Colon (tissue), 2 donors: ENCODE measurements at regions not wholly inside any gene's neighbourhood (a gene's known extent, or its start where the extent isn't known, plus 50 kb on each side); places are given as distances from the start of the nearest gene placed in this dataset.
"Not testable (repeated sequence)": the region's sequence is repeated elsewhere in the genome, so short reads cannot be mapped to it uniquely, and the experiment has no call there.

Experiments used
- FAIRE-seq: peaks from 2 replicates; lab custom pipeline; 2012; peaks lifted over from hg19 to GRCh38; lab: Jason Lieb, UNC
- donor health status: control.
- donor health status: control.

DNA sequence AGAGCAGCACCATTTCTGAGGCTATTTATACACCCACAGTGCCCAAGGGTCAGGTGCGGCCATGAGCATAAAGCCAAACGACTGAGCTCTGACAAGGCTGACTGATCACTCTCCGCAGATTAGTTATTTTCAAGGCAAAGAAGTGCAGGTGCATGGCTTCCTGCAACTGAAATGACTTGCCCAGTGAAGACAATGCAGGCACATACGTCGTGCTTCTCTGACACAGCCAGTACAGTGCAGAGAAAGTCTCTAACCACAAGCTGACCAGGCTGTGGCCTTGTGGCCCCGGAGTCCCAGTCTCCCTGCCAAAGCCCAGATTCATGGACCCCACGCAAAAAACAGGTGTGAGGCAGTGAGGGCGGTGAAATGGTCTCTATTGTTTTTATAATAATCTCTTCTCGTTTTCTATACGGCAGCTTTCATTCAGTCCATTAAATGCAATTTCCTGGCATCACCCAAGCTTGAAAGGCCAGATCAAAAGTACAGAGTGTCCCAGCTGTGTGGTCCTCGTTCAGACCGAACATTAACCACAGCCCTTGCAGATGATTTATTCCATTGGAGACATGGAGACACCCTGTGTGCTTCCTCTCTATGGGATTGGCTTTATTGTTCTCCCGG, 447.0 kb upstream of the ID2 start:
- FAIRE-seq = no peak

GRCh38 chr2:8235419-8235818, 446.4 kb upstream of the ID2 start:
- FAIRE-seq = no peak

- no peak for FAIRE-seq
Measured at GRCh38 chr2:8236391-8236790, 445.5 kb upstream of the ID2 start.

DNA sequence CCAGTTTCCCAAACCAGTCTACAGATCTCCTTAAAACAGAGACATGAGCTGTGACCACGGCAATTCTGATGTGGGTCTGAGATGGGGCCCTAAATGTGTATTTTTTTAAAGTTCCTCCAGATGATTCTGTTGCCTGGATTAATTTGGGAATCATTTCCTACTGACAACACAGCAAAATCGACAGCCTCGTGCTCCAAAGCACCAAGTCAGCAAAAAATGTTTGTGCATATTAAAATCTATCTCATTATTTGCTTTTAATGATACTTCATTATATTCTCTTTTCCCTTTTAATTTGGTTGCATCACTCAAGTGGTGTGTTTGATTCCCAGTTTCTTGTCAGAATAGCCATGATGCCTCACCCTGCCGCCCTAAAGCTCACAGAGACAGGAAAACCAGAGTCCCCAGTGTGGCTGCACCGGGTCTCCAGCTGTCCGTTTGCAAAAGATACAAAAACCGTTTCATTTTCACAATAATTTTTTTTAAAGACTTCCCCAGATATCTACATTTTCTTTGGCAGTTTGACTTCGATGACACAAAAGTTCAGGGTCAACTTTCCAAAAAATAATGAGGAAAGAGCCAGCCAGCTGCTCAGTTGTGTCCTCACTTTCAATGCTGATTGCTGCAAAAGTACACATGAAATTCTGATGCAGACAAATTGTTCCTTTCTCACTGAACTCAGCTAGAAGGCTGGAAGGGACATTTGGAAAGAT, 443.2 kb upstream of the ID2 start:
- no peak for FAIRE-seq

GRCh38 chr2:8239531-8240088, 442.2 kb upstream of the ID2 start:
- no peak for FAIRE-seq

DNA sequence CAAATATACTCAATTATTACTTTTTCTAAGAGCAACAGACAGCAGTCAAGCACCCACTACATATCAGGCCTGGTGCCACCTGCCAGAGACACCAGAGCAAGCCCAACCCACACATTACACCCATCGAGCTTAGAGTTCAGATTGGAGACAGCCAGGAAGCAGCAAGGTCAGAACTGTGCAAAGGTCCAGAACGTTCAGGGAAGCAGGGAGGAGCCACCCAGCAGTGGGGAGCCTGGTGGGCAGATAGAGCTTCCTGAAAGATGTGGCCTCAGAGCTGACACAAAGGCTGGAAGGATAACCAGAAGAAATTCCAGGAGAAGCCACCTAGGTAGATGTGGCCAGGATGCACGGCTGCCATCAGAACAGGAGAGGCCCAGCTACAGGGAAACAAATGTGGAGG, 440.5 kb upstream of the ID2 start:
- no peak for FAIRE-seq

DNA sequence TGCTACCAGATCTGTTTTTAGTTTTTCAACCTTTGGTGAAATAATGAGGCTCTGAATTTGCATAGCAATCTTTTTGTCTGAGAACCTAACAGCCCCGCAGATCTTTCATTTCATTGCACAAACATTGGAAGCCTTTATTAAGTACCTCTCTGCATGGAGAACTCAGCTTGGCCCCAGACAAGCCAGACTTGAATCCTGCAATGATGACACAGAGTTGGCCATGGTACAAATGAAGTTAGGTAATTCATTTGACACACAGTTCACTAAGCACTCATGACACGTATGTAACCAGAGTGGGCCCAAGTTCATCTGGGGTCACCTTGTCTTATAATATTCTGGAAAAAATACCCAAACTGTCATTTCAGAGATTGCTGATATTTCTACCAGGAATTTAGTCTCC, 439.1 kb upstream of the ID2 start:
- no peak for FAIRE-seq

GRCh38 chr2:8243748-8244400, 438.0 kb upstream of the ID2 start:
- FAIRE-seq = no peak

GRCh38 chr2:8244639-8245038, 437.2 kb upstream of the ID2 start:
- FAIRE-seq = no peak

- no peak for FAIRE-seq
Measured at GRCh38 chr2:8246137-8246536, 435.7 kb upstream of the ID2 start.

DNA sequence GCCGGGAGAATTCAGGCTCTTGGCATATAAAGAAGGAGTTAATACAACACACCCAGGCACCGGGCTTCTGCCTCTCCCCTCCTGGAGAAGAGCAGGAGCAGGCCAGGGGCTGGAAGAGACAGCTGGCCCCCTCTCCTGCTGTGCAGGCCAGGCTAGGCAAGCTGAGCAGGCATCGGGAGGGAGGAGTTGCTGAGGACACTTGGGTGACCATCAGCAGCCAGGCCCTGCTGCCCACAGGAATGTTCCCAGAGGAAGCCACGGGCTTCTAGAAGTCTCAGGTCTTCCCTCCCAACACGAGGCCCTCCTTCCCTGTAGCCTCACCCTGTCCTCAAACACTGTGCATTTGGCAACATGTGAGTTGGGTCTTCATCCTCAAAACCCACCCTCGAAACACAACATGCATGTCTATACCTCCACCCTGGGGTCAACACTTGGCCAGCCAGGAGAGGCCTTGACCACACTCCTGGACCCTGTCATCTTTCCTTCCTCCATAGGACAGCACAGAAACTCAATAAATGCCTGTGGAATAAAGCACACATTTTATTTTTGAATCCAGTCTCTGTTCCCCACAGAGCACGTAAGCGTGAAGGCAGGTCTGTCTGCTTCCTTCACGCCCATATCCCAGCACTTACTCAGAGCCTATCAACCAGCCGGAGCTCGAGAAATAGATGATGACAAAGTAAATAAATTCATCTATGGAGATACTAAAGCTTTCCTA, 433.8 kb upstream of the ID2 start:
- no peak for FAIRE-seq

- FAIRE-seq = no peak
Measured at GRCh38 chr2:8248623-8248957, 433.3 kb upstream of the ID2 start.

GRCh38 chr2:8249141-8249540, 432.7 kb upstream of the ID2 start:
- FAIRE-seq = no peak

- FAIRE-seq = no peak
Measured at GRCh38 chr2:8249769-8250168, 432.1 kb upstream of the ID2 start.

- FAIRE-seq = not testable (repeated sequence)
Measured at GRCh38 chr2:8250290-8250689, 431.6 kb upstream of the ID2 start.

DNA sequence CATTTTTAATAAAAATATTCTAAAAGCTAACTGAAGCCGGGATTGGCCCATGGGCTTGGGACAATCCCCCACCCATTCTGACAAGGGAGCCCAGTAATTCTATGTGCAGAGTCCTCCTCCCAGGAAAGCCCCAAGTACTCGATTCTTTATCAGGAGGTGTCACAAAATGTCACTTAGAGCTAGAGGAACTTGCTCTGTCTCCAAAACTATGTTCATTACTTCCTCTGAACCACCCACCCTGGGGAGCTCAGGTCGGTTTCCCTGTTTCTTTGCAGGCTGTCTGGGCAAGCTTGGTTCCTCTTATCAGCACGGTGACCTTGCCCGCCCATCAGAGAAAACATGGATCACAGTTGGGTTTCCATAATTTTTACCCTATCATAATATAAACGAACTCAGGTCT, 430.6 kb upstream of the ID2 start:
- no peak for FAIRE-seq

- no peak for FAIRE-seq
Measured at GRCh38 chr2:8251856-8252255, 430.0 kb upstream of the ID2 start.

GRCh38 chr2:8252997-8253694, 428.7 kb upstream of the ID2 start:
- FAIRE-seq = no peak

- FAIRE-seq = no peak
Measured at GRCh38 chr2:8253781-8254180, 428.1 kb upstream of the ID2 start.

GRCh38 chr2:8254214-8254613, 427.6 kb upstream of the ID2 start:
- not testable (repeated sequence) for FAIRE-seq

DNA sequence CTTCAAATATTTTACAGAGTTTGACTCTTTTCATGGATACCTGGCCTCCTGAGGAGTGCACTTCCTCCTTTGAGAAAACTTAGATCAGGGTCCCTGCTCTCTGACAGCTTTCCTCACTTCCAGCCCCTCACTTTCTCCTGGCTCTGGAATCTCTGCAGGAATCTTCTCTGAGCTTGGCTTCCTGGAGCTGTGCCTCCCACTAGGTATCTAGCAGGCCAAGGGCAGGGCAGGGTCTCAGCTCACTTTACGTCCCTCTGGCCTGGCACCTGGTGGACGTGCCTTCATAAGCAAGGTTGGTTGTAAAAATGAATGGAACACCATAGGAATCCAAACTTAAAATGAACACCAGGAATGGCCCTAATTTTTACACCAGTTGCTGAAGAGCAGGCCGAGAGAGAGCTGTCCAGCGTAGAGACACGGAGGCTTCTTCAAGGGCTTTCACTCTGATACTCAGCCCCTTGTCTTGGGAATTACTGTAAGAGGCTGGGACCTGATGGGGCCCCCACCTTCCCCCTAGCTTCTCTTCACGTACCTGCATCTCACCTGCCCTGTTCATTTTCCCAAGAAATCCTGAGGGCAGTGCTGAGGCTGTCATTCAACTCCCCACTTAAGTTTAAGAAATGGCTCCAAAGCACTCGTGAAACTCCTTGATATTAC, 426.9 kb upstream of the ID2 start:
- FAIRE-seq = no peak

DNA sequence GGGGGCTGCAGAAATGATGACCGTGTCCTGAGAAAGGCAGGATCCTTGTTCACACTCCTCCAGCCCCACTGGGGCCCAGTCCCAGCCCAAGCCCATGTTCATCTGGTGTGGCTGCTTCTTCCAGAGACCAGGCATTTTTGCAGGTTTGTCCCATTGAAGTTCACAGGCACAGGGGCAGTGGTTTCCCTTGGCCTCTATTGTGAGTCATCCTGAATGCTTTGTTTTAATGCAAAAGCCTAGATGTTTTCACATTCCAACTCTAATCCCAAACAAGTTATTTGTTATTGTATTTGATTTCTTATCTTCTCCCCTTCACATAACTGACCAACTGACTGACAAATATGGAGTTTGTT, 426.4 kb upstream of the ID2 start:
- FAIRE-seq = no peak
